HFF-Myc (cell line): ENCODE measurements at regions not wholly inside any gene's neighbourhood (a gene's known extent, or its start where the extent isn't known, plus 50 kb on each side); places are given as distances from the start of the nearest gene placed in this dataset.

ENCODE experiments used
- DNase-seq: peaks from one replicate; pipeline ENCODE4 v3.0.0-alpha.2; 2011; ENCODE audit warnings: low read depth; ENCODE audit errors: extremely low read depth
- H3K4me3 ChIP-seq: replicated peaks from 2 replicates; pipeline ENCODE4 v1.5.1; 2011; ENCODE audit warnings: low read depth, mild to moderate bottlenecking, control low read depth, low read length
- CTCF ChIP-seq: IDR thresholded peaks from 2 replicates; pipeline ENCODE4 v1.5.1; 2012; ENCODE audit warnings: mild to moderate bottlenecking, low read depth, low read length, control low read depth; ENCODE audit errors: missing control alignments

- no peak for DNase-seq
- TF ChIP-seq CTCF = no peak
These were observed 171.9 kb upstream of the DIO2 start for GRCh38 chr14:80383223-80383622.

GRCh38 chr14:80381807-80382363 is 170.6 kb upstream of the DIO2 start:
- TF ChIP-seq CTCF = no peak
- no peak for DNase-seq
- no peak overlapping the region for H3K4me3 ChIP-seq

More at GRCh38 chr14:80383223-80383622, 171.9 kb upstream of the DIO2 start:
- no peak overlapping the region for H3K4me3 ChIP-seq

GRCh38 chr14:80379035-80379434 is 167.7 kb upstream of the DIO2 start:
- no peak overlapping the region for H3K4me3 ChIP-seq
- no peak for TF ChIP-seq CTCF
- DNase-seq = no peak

GRCh38 chr14:80378084-80378690 is 166.9 kb upstream of the DIO2 start:
- DNase-seq = no peak
- TF ChIP-seq CTCF = no peak

GRCh38 chr14:80364816-80365215 is 153.5 kb upstream of the DIO2 start:
- DNase-seq = no peak

More at GRCh38 chr14:80378084-80378690, 166.9 kb upstream of the DIO2 start:
- no peak overlapping the region for H3K4me3 ChIP-seq

GRCh38 chr14:80364274-80364673 is 153.0 kb upstream of the DIO2 start:
- no peak for DNase-seq
- no peak overlapping the region for H3K4me3 ChIP-seq
- TF ChIP-seq CTCF = peak; percentile 27

More at GRCh38 chr14:80364816-80365215, 153.5 kb upstream of the DIO2 start:
- no peak overlapping the region for H3K4me3 ChIP-seq
- TF ChIP-seq CTCF = no peak

GRCh38 chr14:80358112-80358511 is 146.8 kb upstream of the DIO2 start:
- no peak overlapping the region for H3K4me3 ChIP-seq
- no peak for DNase-seq
- no peak for TF ChIP-seq CTCF
